ENCODE measurements at regions not wholly inside any gene's neighbourhood (a gene's known extent, or its start where the extent isn't known, plus 50 kb on each side); places are given as distances from the start of the nearest gene placed in this dataset.
A peak's percentile ranks its signal among the peaks of the same experiment; 100 is the strongest.

- DNase-seq (ENCODE audit: low read depth) = no peak
- H3K4me3 ChIP-seq (ENCODE audit: low read depth, low read length) = no peak overlapping the region
- no peak for TF ChIP-seq CTCF (IDR thresholded peaks at IDR 0.05; ENCODE audit: insufficient read depth, low read depth, low read length)
These were observed 58.4 kb upstream of the MARCHF10 start for GRCh38 chr17:62866471-62866870.

- H3K4me3 ChIP-seq (ENCODE audit: low read depth, low read length) = no peak overlapping the region
- TF ChIP-seq CTCF (IDR thresholded peaks at IDR 0.05; ENCODE audit: insufficient read depth, low read depth, low read length) = no peak
- DNase-seq (ENCODE audit: low read depth) = no peak
These were observed 57.5 kb upstream of the MARCHF10 start for GRCh38 chr17:62865586-62865985.

- H3K4me3 ChIP-seq (ENCODE audit: low read depth, low read length) = no peak overlapping the region
- no peak for DNase-seq (ENCODE audit: low read depth)
- TF ChIP-seq CTCF (IDR thresholded peaks at IDR 0.05; ENCODE audit: insufficient read depth, low read depth, low read length) = no peak
These were observed 54.1 kb upstream of the MARCHF10 start for GRCh38 chr17:62862251-62862650.

- TF ChIP-seq CTCF (IDR thresholded peaks at IDR 0.05; ENCODE audit: insufficient read depth, low read depth, low read length) = no peak
- no peak overlapping the region for H3K4me3 ChIP-seq (ENCODE audit: low read depth, low read length)
- DNase-seq (ENCODE audit: low read depth) = no peak
These were observed 53.1 kb upstream of the MARCHF10 start for GRCh38 chr17:62860962-62861873.

DNA sequence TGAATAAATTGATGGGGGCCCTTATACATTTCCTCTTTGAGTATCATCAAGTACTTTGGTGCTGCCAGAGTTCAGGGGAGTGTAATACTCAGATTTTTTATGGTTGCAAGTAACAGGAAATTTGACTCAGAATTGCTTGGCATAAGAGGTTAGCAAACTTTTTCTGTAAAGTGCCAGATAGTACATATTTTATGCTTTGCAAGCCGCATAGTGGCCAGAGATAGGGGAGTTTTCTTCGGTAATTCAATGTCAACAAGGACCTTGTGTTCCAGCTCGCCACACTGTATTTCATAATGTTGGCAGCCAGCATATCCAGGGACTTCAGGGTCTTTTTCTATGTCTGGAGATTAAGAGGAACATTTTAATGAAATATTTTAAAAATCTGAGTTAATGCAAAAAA lies 51.0 kb upstream of the MARCHF10 start:
- no peak for TF ChIP-seq CTCF (IDR thresholded peaks at IDR 0.05; ENCODE audit: insufficient read depth, low read depth, low read length)
- H3K4me3 ChIP-seq (ENCODE audit: low read depth, low read length) = no peak overlapping the region
- peak; percentile 47 for DNase-seq (ENCODE audit: low read depth)
